Retinal pigment epithelial cell (primary cell): ENCODE measurements at regions not wholly inside any gene's neighbourhood (a gene's known extent, or its start where the extent isn't known, plus 50 kb on each side); places are given as distances from the start of the nearest gene placed in this dataset.

Source experiments
- DNase-seq: peaks from one replicate; pipeline ENCODE4 v3.0.0-alpha.2; 2010; ENCODE audit warnings: low read depth
- H3K4me3 ChIP-seq: 2 replicates; pipeline ENCODE4 v1.5.1; 2011; ENCODE audit warnings: mild to moderate bottlenecking, low read length, control low read depth, moderate library complexity
- TF ChIP-seq, protein P1 (sequence below): conservative IDR thresholded peaks from 2 replicates; pipeline ENCODE4 v1.5.1; 2011; ENCODE audit warnings: low read depth, low read length, control low read depth, inconsistent platforms

DNA sequence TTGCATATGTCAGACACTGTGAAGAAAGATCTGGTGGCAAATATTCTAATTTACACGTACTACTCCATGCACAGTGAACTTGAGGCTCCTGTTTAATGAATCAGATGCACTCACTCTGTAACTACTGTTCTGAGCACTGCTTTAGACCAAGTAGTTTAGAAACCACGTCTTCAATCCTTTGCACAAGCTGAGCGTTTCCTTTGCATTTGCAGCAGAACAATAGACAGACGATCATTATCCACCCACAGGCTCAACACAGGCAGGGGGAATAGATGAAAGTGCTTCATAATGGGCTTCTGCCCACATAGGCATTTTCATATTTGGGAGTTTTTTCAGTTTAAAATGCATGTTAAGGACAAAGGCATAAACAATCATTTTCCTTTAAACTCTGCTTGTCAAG is 423.3 kb upstream of the ADAMTS16 start:
- no peak overlapping the region for H3K4me3 ChIP-seq
- DNase-seq, result no peak
- TF ChIP-seq, protein P1, sequence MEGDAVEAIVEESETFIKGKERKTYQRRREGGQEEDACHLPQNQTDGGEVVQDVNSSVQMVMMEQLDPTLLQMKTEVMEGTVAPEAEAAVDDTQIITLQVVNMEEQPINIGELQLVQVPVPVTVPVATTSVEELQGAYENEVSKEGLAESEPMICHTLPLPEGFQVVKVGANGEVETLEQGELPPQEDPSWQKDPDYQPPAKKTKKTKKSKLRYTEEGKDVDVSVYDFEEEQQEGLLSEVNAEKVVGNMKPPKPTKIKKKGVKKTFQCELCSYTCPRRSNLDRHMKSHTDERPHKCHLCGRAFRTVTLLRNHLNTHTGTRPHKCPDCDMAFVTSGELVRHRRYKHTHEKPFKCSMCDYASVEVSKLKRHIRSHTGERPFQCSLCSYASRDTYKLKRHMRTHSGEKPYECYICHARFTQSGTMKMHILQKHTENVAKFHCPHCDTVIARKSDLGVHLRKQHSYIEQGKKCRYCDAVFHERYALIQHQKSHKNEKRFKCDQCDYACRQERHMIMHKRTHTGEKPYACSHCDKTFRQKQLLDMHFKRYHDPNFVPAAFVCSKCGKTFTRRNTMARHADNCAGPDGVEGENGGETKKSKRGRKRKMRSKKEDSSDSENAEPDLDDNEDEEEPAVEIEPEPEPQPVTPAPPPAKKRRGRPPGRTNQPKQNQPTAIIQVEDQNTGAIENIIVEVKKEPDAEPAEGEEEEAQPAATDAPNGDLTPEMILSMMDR, result no peak

DNA sequence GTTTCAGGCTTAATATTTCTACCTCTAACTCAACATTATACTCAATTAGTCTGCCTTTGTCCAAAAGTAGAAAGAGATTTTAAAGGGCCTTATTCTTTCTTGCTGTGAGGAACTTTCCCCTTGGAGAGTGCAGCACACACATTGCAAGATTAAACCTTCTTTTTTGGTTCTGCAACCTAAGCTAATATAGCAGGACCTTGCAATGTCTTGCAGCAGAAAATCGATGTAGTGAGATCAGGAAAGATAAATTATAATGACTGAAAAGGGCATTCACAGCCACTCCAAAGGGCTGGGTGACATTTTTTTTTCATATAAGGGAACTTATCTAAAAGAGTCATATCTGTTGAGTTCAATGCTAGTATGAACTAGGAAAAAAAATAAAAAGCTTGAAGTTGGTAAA is 422.7 kb upstream of the ADAMTS16 start:
- DNase-seq, result no peak
- H3K4me3 ChIP-seq, result no peak overlapping the region
- TF ChIP-seq, protein P1, result no peak

DNA sequence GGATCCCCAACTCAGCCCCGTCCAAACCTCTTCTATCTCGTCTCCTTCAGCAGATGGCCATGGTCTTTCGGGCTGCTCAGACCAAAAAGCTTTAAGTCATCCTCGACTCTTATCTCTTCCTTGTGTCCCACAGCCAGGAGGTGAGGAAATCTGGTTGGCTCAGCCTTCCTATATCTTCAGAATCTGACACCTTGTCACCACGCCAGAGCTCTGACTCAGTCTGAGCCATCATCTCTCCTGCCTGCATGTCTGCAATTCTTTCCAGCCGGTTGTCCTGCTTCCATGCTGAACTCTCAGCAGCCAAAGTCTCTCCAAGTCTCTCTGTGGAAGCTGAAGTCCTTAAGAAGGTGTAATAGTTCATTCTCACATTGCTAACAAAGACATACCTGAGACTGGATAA is 419.3 kb upstream of the ADAMTS16 start:
- H3K4me3 ChIP-seq, result no peak overlapping the region
- TF ChIP-seq, protein P1, result no peak
- no peak for DNase-seq

DNA sequence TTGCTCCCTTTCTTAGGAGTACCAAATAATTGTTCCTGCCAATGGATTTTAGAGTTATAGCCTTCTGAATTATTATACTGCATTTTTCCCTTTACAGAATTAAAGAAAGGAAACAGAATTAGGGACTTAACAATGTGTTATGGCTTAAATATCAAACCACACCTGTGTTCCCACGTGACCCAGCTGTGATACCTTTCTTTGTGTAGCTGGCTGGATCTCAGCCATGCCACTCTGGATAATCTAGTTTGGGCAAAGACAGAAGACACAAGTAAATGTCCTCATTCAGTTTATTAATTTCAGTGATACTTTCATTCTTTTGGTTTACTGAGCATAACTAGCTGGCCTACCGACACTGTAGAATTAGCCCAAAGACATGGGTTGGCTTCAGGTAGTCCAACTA is 417.2 kb upstream of the ADAMTS16 start:
- no peak overlapping the region for H3K4me3 ChIP-seq
- TF ChIP-seq, protein P1, result no peak
- DNase-seq, result no peak

DNA sequence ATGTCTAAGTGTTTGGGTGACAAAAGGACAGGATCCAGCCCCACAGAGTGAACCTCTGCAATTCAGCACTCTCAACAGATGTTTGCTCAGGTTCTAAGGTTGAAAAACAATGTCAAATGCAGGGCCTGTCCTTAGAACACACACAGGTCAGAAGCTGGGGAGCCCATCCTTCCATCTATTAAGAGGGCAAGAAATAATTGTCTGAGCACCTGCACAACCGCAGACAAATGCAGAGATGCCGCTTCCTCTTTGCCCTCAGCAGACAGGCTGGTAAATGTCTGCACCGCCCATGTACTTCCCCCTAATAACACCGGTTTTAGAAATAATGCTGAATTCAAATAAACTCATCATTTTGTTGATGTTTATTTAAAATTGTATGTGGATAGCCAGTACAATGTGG is 414.5 kb upstream of the ADAMTS16 start:
- no peak overlapping the region for H3K4me3 ChIP-seq
- no peak for DNase-seq
- TF ChIP-seq, protein P1, result no peak

DNA sequence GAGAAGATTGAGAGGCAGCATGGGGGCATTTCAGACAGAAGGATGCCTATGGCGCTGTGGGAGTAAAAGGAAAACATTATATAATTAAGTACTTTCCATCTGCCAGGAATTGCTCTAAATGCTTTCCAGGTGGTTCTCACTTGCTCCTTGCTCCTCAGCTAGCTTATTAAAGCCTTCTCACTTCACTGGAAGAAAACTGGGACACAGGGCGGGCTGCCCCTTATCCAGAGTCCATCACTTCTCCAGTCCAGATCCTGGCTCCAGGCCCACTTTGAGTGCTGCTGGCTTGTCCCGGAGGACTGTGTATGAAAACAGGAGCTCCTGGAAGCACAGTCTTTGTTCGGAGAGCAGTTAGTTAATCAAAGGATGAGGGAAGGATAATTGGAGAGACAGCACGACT is 409.9 kb upstream of the ADAMTS16 start:
- no peak for DNase-seq
- TF ChIP-seq, protein P1, result no peak
- H3K4me3 ChIP-seq, result no peak overlapping the region

DNA sequence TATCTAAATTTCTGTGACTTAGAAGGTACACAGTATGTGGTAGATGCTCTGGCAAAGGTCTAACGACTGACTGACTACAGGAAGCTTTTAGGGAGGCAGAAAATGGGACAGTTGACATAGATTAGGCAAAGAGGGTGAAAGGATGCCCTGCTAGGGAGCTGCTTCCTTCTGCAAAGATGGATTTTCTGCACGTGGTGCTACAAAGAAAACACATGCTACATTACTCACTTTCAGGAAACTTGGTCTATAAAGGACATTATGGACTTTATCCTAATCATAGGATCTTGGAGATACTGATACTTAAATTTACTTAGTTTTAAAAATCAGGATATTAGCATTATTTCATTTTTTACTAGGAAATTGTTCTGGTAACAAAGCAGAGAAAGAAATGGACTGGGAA is 405.8 kb upstream of the ADAMTS16 start:
- H3K4me3 ChIP-seq, result no peak overlapping the region
- TF ChIP-seq, protein P1, result no peak
- DNase-seq, result no peak
